ENCODE measurements at regions not wholly inside any gene's neighbourhood (a gene's known extent, or its start where the extent isn't known, plus 50 kb on each side); places are given as distances from the start of the nearest gene placed in this dataset.

DNA sequence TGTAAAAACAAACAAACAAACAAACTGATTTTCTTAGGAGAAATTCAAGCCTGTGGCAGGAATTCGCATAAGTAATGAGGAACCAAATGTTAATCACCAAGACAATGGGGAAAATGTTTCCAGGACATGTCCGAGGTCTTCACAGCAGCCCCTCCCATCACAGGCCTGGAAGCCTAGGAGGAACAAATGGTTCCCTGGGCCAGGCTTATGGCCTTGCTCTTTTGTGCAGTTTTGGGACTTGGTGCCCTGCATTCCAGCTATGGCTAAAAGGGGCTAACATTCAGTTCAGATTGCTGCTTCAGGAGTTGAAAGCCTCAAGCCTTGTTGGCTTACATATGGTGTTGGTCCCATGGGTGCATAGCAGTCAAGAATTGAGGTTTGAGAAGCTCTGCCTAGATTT, 1372.7 kb upstream of the CITED2 start:
- Mint-ChIP-seq H3K4me3 (no peak overlapping the region), H3K4me1 (no peaks in the 10 kb centered on the region), H3K36me3 (no peaks in the 10 kb centered on the region), H3K27ac (no peak overlapping the region), H3K27me3 (ENCODE audit: insufficient read depth, low read depth) (peaks cover 4% of the 10 kb centered on the region), H3K9me3 (peaks cover 33% of the 10 kb centered on the region)
- Histone ChIP-seq H3K9ac (no peak overlapping the region), H2AFZ (replicated peaks) (no peak overlapping the region), H3K4me1 (no peaks in the 10 kb centered on the region), H3K36me3 (no peaks in the 10 kb centered on the region), H3K27me3 (no peaks in the 10 kb centered on the region), H3K27ac (no peak overlapping the region), H3F3A (ENCODE audit: low read depth) (no peaks in the 10 kb centered on the region), H3K9me3 (ENCODE audit: low read depth) (no peaks in the 10 kb centered on the region), H3K79me2 (ENCODE audit: low read depth) (no peaks in the 10 kb centered on the region), H3K4me3 (no peak overlapping the region), H4K20me1 (ENCODE audit: low read depth) (no peaks in the 10 kb centered on the region), H3K4me2 (no peak overlapping the region)
- TF ChIP-seq, protein P1, sequence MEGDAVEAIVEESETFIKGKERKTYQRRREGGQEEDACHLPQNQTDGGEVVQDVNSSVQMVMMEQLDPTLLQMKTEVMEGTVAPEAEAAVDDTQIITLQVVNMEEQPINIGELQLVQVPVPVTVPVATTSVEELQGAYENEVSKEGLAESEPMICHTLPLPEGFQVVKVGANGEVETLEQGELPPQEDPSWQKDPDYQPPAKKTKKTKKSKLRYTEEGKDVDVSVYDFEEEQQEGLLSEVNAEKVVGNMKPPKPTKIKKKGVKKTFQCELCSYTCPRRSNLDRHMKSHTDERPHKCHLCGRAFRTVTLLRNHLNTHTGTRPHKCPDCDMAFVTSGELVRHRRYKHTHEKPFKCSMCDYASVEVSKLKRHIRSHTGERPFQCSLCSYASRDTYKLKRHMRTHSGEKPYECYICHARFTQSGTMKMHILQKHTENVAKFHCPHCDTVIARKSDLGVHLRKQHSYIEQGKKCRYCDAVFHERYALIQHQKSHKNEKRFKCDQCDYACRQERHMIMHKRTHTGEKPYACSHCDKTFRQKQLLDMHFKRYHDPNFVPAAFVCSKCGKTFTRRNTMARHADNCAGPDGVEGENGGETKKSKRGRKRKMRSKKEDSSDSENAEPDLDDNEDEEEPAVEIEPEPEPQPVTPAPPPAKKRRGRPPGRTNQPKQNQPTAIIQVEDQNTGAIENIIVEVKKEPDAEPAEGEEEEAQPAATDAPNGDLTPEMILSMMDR (IDR thresholded peaks at IDR 0.05): no peak
- no peak for TF ChIP-seq EZH2phosphoT487 (IDR thresholded peaks at IDR 0.05)
- TF ChIP-seq EZH2 (IDR thresholded peaks at IDR 0.05): no peak
- no peak for DNase-seq (ENCODE audit: low spot score)

DNA sequence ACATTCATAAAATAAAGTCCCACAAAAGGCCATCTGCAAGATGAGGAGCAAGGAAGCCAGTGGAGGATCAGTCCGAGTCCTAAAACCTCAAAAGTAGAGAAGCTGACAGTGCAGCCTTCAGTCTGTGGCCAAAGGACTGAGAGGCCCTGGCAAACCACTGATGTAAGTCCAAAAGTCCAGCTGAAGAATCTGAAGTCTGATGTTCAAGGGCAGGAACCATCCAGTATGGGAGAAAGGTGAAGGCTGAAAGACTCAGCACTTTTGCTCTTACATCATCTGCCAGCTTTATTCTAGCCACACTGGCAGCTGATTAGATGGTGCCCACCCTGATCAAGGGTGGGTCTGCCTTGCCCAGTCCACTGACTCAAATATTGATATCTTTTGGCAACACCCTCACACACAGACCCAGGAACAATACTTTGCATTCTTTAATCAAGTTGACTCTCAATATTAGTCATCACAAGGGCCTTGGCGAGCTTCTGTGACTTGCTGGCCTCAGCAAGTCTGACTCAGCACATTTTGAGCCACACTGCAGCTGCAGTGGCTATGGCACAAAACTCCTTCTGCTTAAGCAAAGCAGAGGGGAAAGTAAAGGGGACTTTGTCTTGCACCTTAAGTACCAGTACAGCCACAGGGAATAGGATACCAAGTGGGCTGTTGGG, 1370.3 kb upstream of the CITED2 start:
- H3K27me3 Mint-ChIP-seq (ENCODE audit: insufficient read depth, low read depth): peaks cover 4% of the 10 kb centered on the region
- H3K36me3 Mint-ChIP-seq: no peaks in the 10 kb centered on the region
- no peak overlapping the region for H3K4me3 Mint-ChIP-seq
- Histone ChIP-seq H3F3A (ENCODE audit: low read depth) (no peaks in the 10 kb centered on the region), H3K4me1 (no peaks in the 10 kb centered on the region), H2AFZ (replicated peaks) (no peak overlapping the region), H3K36me3 (no peaks in the 10 kb centered on the region), H3K79me2 (ENCODE audit: low read depth) (no peaks in the 10 kb centered on the region), H3K4me3 (no peak overlapping the region), H3K27me3 (no peaks in the 10 kb centered on the region), H3K4me2 (no peak overlapping the region), H3K9me3 (ENCODE audit: low read depth) (no peaks in the 10 kb centered on the region), H3K27ac (no peak overlapping the region), H3K9ac (no peak overlapping the region), H4K20me1 (ENCODE audit: low read depth) (no peaks in the 10 kb centered on the region)
- no peak for TF ChIP-seq EZH2 (IDR thresholded peaks at IDR 0.05)
- TF ChIP-seq EZH2phosphoT487 (IDR thresholded peaks at IDR 0.05): no peak
- TF ChIP-seq, protein P1 (IDR thresholded peaks at IDR 0.05): no peak
- DNase-seq (ENCODE audit: low spot score): no peak
- no peaks in the 10 kb centered on the region for H3K4me1 Mint-ChIP-seq
- H3K9me3 Mint-ChIP-seq: peaks cover 28% of the 10 kb centered on the region
- H3K27ac Mint-ChIP-seq: no peak overlapping the region

DNA sequence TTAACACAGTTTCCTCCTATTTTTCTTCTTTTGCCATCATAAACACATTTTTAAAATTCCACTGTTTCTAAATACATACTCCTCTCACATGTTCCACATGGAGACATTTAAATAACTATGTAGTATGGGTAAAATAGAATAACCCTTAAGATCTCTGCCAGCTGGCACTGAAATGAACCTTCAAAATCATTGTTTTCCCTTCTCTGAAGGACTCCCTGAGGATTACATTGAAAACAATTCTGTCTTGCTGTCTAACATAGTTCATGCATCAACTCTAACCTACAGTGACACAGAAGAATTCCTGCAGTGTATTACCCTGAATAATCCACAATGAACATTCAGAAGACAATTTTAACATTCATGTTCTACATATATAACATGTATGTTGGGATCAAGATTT, 1361.8 kb upstream of the CITED2 start:
- Histone ChIP-seq H3K4me2 (no peak overlapping the region), H3F3A (ENCODE audit: low read depth) (no peaks in the 10 kb centered on the region), H3K4me1 (no peaks in the 10 kb centered on the region), H2AFZ (replicated peaks) (no peak overlapping the region), H3K4me3 (no peak overlapping the region), H4K20me1 (ENCODE audit: low read depth) (no peaks in the 10 kb centered on the region), H3K27ac (no peak overlapping the region), H3K9ac (no peak overlapping the region), H3K79me2 (ENCODE audit: low read depth) (no peaks in the 10 kb centered on the region), H3K27me3 (no peaks in the 10 kb centered on the region), H3K9me3 (ENCODE audit: low read depth) (no peaks in the 10 kb centered on the region), H3K36me3 (no peaks in the 10 kb centered on the region)
- no peaks in the 10 kb centered on the region for H3K27me3 Mint-ChIP-seq (ENCODE audit: insufficient read depth, low read depth)
- H3K4me1 Mint-ChIP-seq: no peaks in the 10 kb centered on the region
- no peak for TF ChIP-seq EZH2 (IDR thresholded peaks at IDR 0.05)
- TF ChIP-seq, protein P1 (IDR thresholded peaks at IDR 0.05): no peak
- no peak for TF ChIP-seq EZH2phosphoT487 (IDR thresholded peaks at IDR 0.05)
- no peaks in the 10 kb centered on the region for H3K9me3 Mint-ChIP-seq
- DNase-seq (ENCODE audit: low spot score): no peak
- H3K4me3 Mint-ChIP-seq: no peak overlapping the region
- H3K27ac Mint-ChIP-seq: no peak overlapping the region
- H3K36me3 Mint-ChIP-seq: no peaks in the 10 kb centered on the region
